SH-SY5Y (cell line): ENCODE measurements at regions not wholly inside any gene's neighbourhood (a gene's known extent, or its start where the extent isn't known, plus 50 kb on each side); places are given as distances from the start of the nearest gene placed in this dataset.

Experiments used
- GATA2 ChIP-seq: IDR thresholded peaks from 2 replicates; pipeline ENCODE4 v1.6.1; 2011; ENCODE audit warnings: mild to moderate bottlenecking, low read depth, low read length
- GATA3 ChIP-seq: IDR thresholded peaks from 2 replicates; pipeline ENCODE4 v1.6.1; 2011; ENCODE audit warnings: low read depth, mild to moderate bottlenecking, low read length, moderate library complexity

- TF ChIP-seq GATA2 (no peak), GATA3 (no peak)
Measured at GRCh38 chr1:244349103-244349531, 102.6 kb downstream of the ADSS2 start.

GRCh38 chr1:244349581-244350001 is 102.1 kb downstream of the ADSS2 start:
- TF ChIP-seq GATA3 (no peak), GATA2 (no peak)

GRCh38 chr1:244350027-244350426 is 101.7 kb downstream of the ADSS2 start:
- no peak for TF ChIP-seq GATA2
- no peak for TF ChIP-seq GATA3

DNA sequence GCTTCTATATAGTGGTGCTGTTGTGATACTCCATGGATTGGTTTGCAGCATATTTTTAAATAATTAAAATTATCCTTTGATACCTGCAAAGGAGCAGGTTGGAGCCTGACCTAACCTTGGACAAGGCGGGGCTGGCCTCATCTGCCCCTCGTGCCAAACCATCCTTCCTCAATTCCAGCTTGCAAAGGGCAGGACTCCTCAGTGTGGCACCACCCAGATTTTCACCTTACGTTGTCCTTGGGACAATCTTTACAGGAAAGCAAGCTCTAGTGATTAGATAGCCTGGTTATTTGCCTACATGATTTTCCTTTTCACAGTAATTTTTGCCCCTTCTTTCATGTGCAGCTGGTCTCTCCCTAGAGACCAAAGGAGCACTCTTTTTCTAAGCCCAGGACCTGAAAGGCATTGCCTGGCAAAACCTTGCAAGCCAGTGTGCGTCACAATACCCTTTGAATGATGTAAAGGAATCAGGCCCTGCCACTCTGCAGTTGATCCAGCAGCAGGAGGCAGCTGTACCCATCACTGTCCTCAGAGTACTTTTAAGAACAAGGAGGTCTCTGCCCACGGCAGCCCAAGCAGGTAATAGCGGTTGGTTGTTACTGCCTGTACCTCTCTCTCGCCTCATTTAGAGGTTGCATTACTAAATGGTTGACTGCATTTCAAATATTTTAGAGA is 99.4 kb downstream of the ADSS2 start:
- TF ChIP-seq GATA2 = no peak
- TF ChIP-seq GATA3 = no peak

- TF ChIP-seq GATA3 = no peak
- no peak for TF ChIP-seq GATA2
Measured at GRCh38 chr1:244353551-244354091, 98.1 kb downstream of the ADSS2 start.

GRCh38 chr1:244354810-244355278 is 96.9 kb downstream of the ADSS2 start:
- TF ChIP-seq GATA2 (no peak), GATA3 (no peak)

DNA sequence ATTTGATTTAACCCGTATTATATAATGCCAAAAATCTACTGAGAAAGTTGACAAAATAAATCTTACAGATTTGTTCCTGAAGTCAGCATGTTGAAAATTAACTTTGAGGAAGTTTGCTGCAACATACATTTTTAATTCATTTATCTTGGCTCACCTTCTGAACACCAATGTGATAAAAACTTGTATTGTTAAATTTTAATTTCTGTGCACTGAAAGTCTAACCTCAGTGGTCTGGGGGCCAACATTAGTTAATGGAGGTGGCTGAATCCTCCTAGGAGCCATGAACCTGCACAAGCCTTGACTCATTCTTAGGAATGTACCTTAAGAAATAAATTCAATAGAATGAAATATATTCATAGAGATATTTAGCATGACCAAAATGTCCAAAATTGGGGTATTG is 95.3 kb downstream of the ADSS2 start:
- TF ChIP-seq GATA2 (no peak), GATA3 (no peak)
